B cell (primary cell): ENCODE measurements at regions not wholly inside any gene's neighbourhood (a gene's known extent, or its start where the extent isn't known, plus 50 kb on each side); places are given as distances from the start of the nearest gene placed in this dataset.

Source experiments
- ATAC-seq: fragments of 200-7000 bp; cut with Tn5 transposase; one replicate; pipeline ENCODE4 v1.10.0; 2021; ENCODE audit warnings: low read depth, mild to moderate bottlenecking, moderate number of reproducible peaks, moderate library complexity
- CTCF ChIA-PET: fragments of 350-600 bp; sonication (Branson Sonifier 250); formaldehyde crosslinking; loops from one replicate; lab custom pipeline; 2021; ENCODE audit warnings: antibody characterized with exemption, inconsistent platforms; lab: Charles Lee
- POLR2A ChIA-PET: fragments of 350-600 bp; sonication (Branson Sonifier 250); formaldehyde crosslinking; loops from one replicate; lab custom pipeline; 2021; ENCODE audit warnings: antibody characterized with exemption; lab: Charles Lee
- DNase-seq: peaks from one replicate; pipeline ENCODE4 v3.0.0; 2013
- H2AFZ ChIP-seq: 2 replicates; pipeline ENCODE4 v1.6.1; 2012; ENCODE audit warnings: mild to moderate bottlenecking, low read depth, low read length; ENCODE audit not compliant: insufficient read depth, poor library complexity, severe bottlenecking
- H3K27ac ChIP-seq, 2 donors: 1 replicate in 1 of 2; 2 replicates in 1 of 2; pipeline ENCODE4 v1.5.1; 2012 to 2013; ENCODE audit warnings: low read length in 2 of 2, mild to moderate bottlenecking in 2 of 2, moderate library complexity in 1 of 2
- H3K27me3 ChIP-seq, 4 experiments: fragments of 200-600 bp in 1 of 4; sonication (generic) in 1 of 4; replicated peaks in 1 of 4; 1 replicate in 2 of 4; 2 replicates in 2 of 4; pipeline versions ENCODE4 v1.6.1 to v1.7.0; 2013 to 2016; ENCODE audit warnings: low read length in 3 of 4, mild to moderate bottlenecking in 2 of 4, mixed read lengths in 1 of 4, moderate library complexity in 1 of 4; ENCODE audit not compliant: insufficient read depth in 4 of 4, control insufficient read depth in 3 of 4; ENCODE audit errors: control extremely low read depth in 1 of 4
- H3K36me3 ChIP-seq, 2 experiments: replicated peaks in 1 of 2; 1 replicate in 1 of 2; 2 replicates in 1 of 2; pipeline versions ENCODE4 v1.6.1 to v1.7.1; 2013; ENCODE audit warnings: low read length in 1 of 2; ENCODE audit not compliant: insufficient read depth in 2 of 2, control insufficient read depth in 1 of 2; ENCODE audit errors: control extremely low read depth in 1 of 2, extremely low read depth in 1 of 2
- H3K4me1 ChIP-seq, 2 donors: fragments of 200-600 bp in 1 of 2; sonication (generic) in 1 of 2; 1 replicate in 1 of 2; 2 replicates in 1 of 2; pipeline versions ENCODE4 v1.5.1 to v1.6.1; 2013 to 2017; ENCODE audit warnings: low read length in 2 of 2; ENCODE audit not compliant: control insufficient read depth in 2 of 2, insufficient read depth in 2 of 2
- H3K4me2 ChIP-seq: replicated peaks from 2 replicates; pipeline ENCODE3; 2012; ENCODE audit warnings: mild to moderate bottlenecking, low read depth, low read length; ENCODE audit not compliant: poor library complexity, severe bottlenecking
- H3K4me3 ChIP-seq, 5 experiments: fragments of 200-600 bp in 1 of 5; sonication (generic) in 1 of 5; 1 replicate in 3 of 5; 2 replicates in 2 of 5; pipeline versions ENCODE4 v1.5.1 to v1.7.0; 2011 to 2016; ENCODE audit warnings: low read length in 4 of 5, mild to moderate bottlenecking in 4 of 5, low read depth in 2 of 5, control low read depth in 1 of 5, moderate library complexity in 1 of 5; ENCODE audit not compliant: insufficient read depth in 1 of 5; ENCODE audit errors: control extremely low read depth in 1 of 5, extremely low read depth in 1 of 5
- H3K79me2 ChIP-seq: fragments of 200-600 bp; sonication (generic); one replicate; pipeline ENCODE4 v1.6.0; 2016; ENCODE audit warnings: low read length; ENCODE audit not compliant: control insufficient read depth, insufficient read depth
- H3K9ac ChIP-seq: fragments of 200-600 bp; sonication (generic); 2 replicates; pipeline ENCODE4 v1.6.1; 2017; ENCODE audit warnings: mild to moderate bottlenecking, low read length, moderate library complexity
- H3K9me3 ChIP-seq, 3 donors: one replicate each; pipeline versions ENCODE4 v1.6.1 to v1.7.1; 2013; ENCODE audit warnings: low read length in 2 of 3; ENCODE audit not compliant: control insufficient read depth in 2 of 3, insufficient read depth in 1 of 3; ENCODE audit errors: control extremely low read depth in 1 of 3
- H4K20me1 ChIP-seq: 2 replicates; pipeline ENCODE4 v1.6.0; 2012; ENCODE audit warnings: mild to moderate bottlenecking, low read length; ENCODE audit not compliant: insufficient read depth, control insufficient read depth, poor library complexity, severe bottlenecking
- H3K27ac Mint-ChIP-seq: one replicate; pipeline ENCODE4 v1.8.0; 2021; ENCODE audit warnings: mixed read lengths
- H3K27me3 Mint-ChIP-seq: one replicate; pipeline ENCODE4 v1.8.0; 2021; ENCODE audit warnings: mixed read lengths
- H3K4me1 Mint-ChIP-seq: one replicate; pipeline ENCODE4 v1.8.0; 2021; ENCODE audit warnings: mixed read lengths
- H3K4me3 Mint-ChIP-seq: one replicate; pipeline ENCODE4 v1.8.0; 2021; ENCODE audit warnings: mixed read lengths
- H3K9me3 Mint-ChIP-seq: one replicate; pipeline ENCODE4 v1.8.0; 2022; ENCODE audit warnings: mixed read lengths; ENCODE audit not compliant: insufficient read depth
- CTCF ChIP-seq: fragments of 200-600 bp; IDR thresholded peaks from one replicate; pipeline ENCODE4 v1.8.0; 2022; ENCODE audit warnings: antibody characterized with exemption, mild to moderate bottlenecking
- EZH2 ChIP-seq: IDR thresholded peaks from 2 replicates; pipeline ENCODE4 v1.6.1; 2012; ENCODE audit warnings: borderline replicate concordance, low read depth, mild to moderate bottlenecking, moderate library complexity, low read length; ENCODE audit not compliant: insufficient read depth, poor library complexity, severe bottlenecking
- WGBS: methylation state at CpG from one replicate; pipeline ENCODE4 v1.1.5; 2013; ENCODE audit warnings: missing lambda C conversion rate; ENCODE audit not compliant: insufficient coverage; 5-methylcytosine and 5-hydroxymethylcytosine counted together
- intact Hi-C: fragments of 100-400 bp; cut with micrococcal nuclease; formaldehyde crosslinking; loops from one replicate; pipeline ENCODE4 v1.10.0; 2022

- no peaks in the 10 kb centered on the region for H3K27me3 ChIP-seq
- H3K27ac ChIP-seq: no peak overlapping the region
- ChIA-PET CTCF (no interaction called here), POLR2A (no interaction called here)
- Mint-ChIP-seq H3K27ac (no peak overlapping the region), H3K9me3 (peaks cover 2% of the 10 kb centered on the region), H3K27me3 (no peaks in the 10 kb centered on the region), H3K4me1 (no peaks in the 10 kb centered on the region), H3K4me3 (no peak overlapping the region)
- H4K20me1 ChIP-seq: no peaks in the 10 kb centered on the region
- no peak overlapping the region for H3K4me3 ChIP-seq
- ATAC-seq (no peak), DNase-seq (no peak)
- no peak overlapping the region for H3K4me2 ChIP-seq
- H2AFZ ChIP-seq: no peak overlapping the region
- H3K36me3 ChIP-seq: no peaks in the 10 kb centered on the region
- peaks cover 0 to 1% (median 0%) of the 10 kb centered on the region in 3 donors for H3K9me3 ChIP-seq
- no peak overlapping the region for H3K9ac ChIP-seq
- no peaks in the 10 kb centered on the region for H3K4me1 ChIP-seq
- TF ChIP-seq CTCF (no peak), EZH2 (no peak)
- H3K79me2 ChIP-seq: no peaks in the 10 kb centered on the region
- intact Hi-C loops: no loop called here
- 100% methylated on average over 2 of the region's 4 CpGs for WGBS
These were observed 469.1 kb downstream of the CBLN2 start for GRCh38 chr18:72075040-72075439.

GRCh38 chr18:72063001-72063400 is 481.1 kb downstream of the CBLN2 start:
- Histone ChIP-seq H3K4me2 (no peak overlapping the region), H3K9me3 (no peaks in the 10 kb centered on the region), H3K36me3 (no peaks in the 10 kb centered on the region), H4K20me1 (no peaks in the 10 kb centered on the region), H3K4me3 (no peak overlapping the region), H3K27ac (no peak overlapping the region), H3K27me3 (no peaks in the 10 kb centered on the region), H2AFZ (no peak overlapping the region), H3K4me1 (no peaks in the 10 kb centered on the region), H3K9ac (no peak overlapping the region), H3K79me2 (no peaks in the 10 kb centered on the region)
- H3K4me1 Mint-ChIP-seq: no peaks in the 10 kb centered on the region
- WGBS: 96% methylated on average over 4 of the region's 7 CpGs
- DNase-seq: no peak
- ChIA-PET CTCF (no interaction called here), POLR2A (no interaction called here)
- H3K27ac Mint-ChIP-seq: no peak overlapping the region
- ATAC-seq: no peak
- H3K27me3 Mint-ChIP-seq: no peaks in the 10 kb centered on the region
- H3K4me3 Mint-ChIP-seq: no peak overlapping the region
- no peaks in the 10 kb centered on the region for H3K9me3 Mint-ChIP-seq
- no peak for TF ChIP-seq EZH2
- no peak for TF ChIP-seq CTCF
- intact Hi-C loops: no loop called here
